ENCODE measurements at regions not wholly inside any gene's neighbourhood (a gene's known extent, or its start where the extent isn't known, plus 50 kb on each side); places are given as distances from the start of the nearest gene placed in this dataset.
"Not testable (repeated sequence)": the region's sequence is repeated elsewhere in the genome, so short reads cannot be mapped to it uniquely, and the experiment has no call there.

- intact Hi-C loops (cut with DNase I), result no loop called here
- no peak for DNase-seq
- ATAC-seq, result no peak
Measured at GRCh38 chr11:122604621-122605020, 50.9 kb upstream of the UBASH3B start.

GRCh38 chr11:122601141-122602125 is 54.1 kb upstream of the UBASH3B start:
- intact Hi-C loops (cut with DNase I), result no loop called here
- peak in 1 of 2 donors; percentile 23 for ATAC-seq
- no peak for DNase-seq

- no peak for DNase-seq
- no peak for ATAC-seq
- intact Hi-C loops (cut with DNase I), result no loop called here
Measured at GRCh38 chr11:122600290-122600689, 55.2 kb upstream of the UBASH3B start.

GRCh38 chr11:122599434-122599833 is 56.1 kb upstream of the UBASH3B start:
- no peak for DNase-seq
- ATAC-seq, result no peak
- intact Hi-C loops (cut with DNase I), result no loop called here

- intact Hi-C loops (cut with DNase I), result no loop called here
- ATAC-seq (no peak), DNase-seq (no peak)
Measured at GRCh38 chr11:122598971-122599370, 56.6 kb upstream of the UBASH3B start.

GRCh38 chr11:122597511-122597910 is 58.0 kb upstream of the UBASH3B start:
- intact Hi-C loops (cut with DNase I), result no loop called here
- DNase-seq (no peak), ATAC-seq (no peak)

GRCh38 chr11:122594986-122595645 is 60.4 kb upstream of the UBASH3B start:
- intact Hi-C loops (cut with DNase I), result no loop called here
- ATAC-seq (no peak), DNase-seq (no peak)

- intact Hi-C loops (cut with DNase I), result no loop called here
Measured at GRCh38 chr11:122593473-122594420, 61.8 kb upstream of the UBASH3B start.

GRCh38 chr11:122592641-122593040 is 62.9 kb upstream of the UBASH3B start:
- ATAC-seq, result no peak
- DNase-seq, result no peak
- intact Hi-C loops (cut with DNase I), result no loop called here

More at GRCh38 chr11:122593473-122594420, 61.8 kb upstream of the UBASH3B start:
- DNase-seq (no peak), ATAC-seq (no peak)

GRCh38 chr11:122584670-122585069 is 70.9 kb upstream of the UBASH3B start:
- ATAC-seq (no peak), DNase-seq (no peak)
- intact Hi-C loops (cut with DNase I), result loop anchor here in 1 of 2 donors (5.0 kb wide), 2 partner anchors 198 to 268 kb away; no protein-coding TSS in a partner anchor

- not testable (repeated sequence) for ATAC-seq, DNase-seq
- intact Hi-C loops (cut with DNase I), result loop anchor here in 1 of 2 donors (5.0 kb wide), 2 partner anchors 202 to 272 kb away; no protein-coding TSS in a partner anchor
Measured at GRCh38 chr11:122580071-122580470, 75.5 kb upstream of the UBASH3B start.

GRCh38 chr11:122578171-122578825 is 77.2 kb upstream of the UBASH3B start:
- DNase-seq, result no peak
- ATAC-seq, result no peak
- intact Hi-C loops (cut with DNase I), result no loop called here

GRCh38 chr11:122572592-122572991 is 82.9 kb upstream of the UBASH3B start:
- intact Hi-C loops (cut with DNase I), result no loop called here
- ATAC-seq, result no peak

GRCh38 chr11:122563761-122564160 is 91.8 kb upstream of the UBASH3B start:
- ATAC-seq (no peak), DNase-seq (no peak)
- intact Hi-C loops (cut with DNase I), result no loop called here

More at GRCh38 chr11:122572592-122572991, 82.9 kb upstream of the UBASH3B start:
- no peak for DNase-seq

- DNase-seq, result no peak
- intact Hi-C loops (cut with DNase I), result no loop called here
- no peak for ATAC-seq
Measured at GRCh38 chr11:122559734-122560382, 95.7 kb upstream of the UBASH3B start.

- intact Hi-C loops (cut with DNase I); DNase-seq; ATAC-seq: not testable (repeated sequence)
Measured at GRCh38 chr11:122559218-122559617, 96.3 kb upstream of the UBASH3B start.

GRCh38 chr11:122557163-122557562 is 98.4 kb upstream of the UBASH3B start:
- ATAC-seq; DNase-seq; intact Hi-C loops (cut with DNase I): not testable (repeated sequence)

- DNase-seq (peak; percentile 34), ATAC-seq (peak in 1 of 2 donors; percentile 49)
- intact Hi-C loops (cut with DNase I), result no loop called here
Measured at GRCh38 chr11:122556605-122557004, 98.9 kb upstream of the UBASH3B start.

Measured in left cardiac atrium (tissue), 4 donors.